Neuronal stem cell (in vitro differentiated cells): ENCODE measurements at regions not wholly inside any gene's neighbourhood (a gene's known extent, or its start where the extent isn't known, plus 50 kb on each side); places are given as distances from the start of the nearest gene placed in this dataset.
A peak's percentile ranks its signal among the peaks of the same experiment; 100 is the strongest.

Experiments
- DNase-seq: peaks from one replicate; pipeline ENCODE4 v3.0.0-alpha.2; 2013; ENCODE audit warnings: low spot score
- H2AFZ ChIP-seq: one replicate; pipeline ENCODE4 v1.6.1; 2013; ENCODE audit warnings: mild to moderate bottlenecking, low read length, inconsistent platforms
- H2AK5ac ChIP-seq: 2 replicates; pipeline ENCODE4 v1.6.1; 2013; ENCODE audit warnings: low read depth, mild to moderate bottlenecking, inconsistent platforms, low read length, moderate library complexity, mixed read lengths
- H2BK120ac ChIP-seq: 2 replicates; pipeline ENCODE4 v1.6.1; 2013; ENCODE audit warnings: low read depth, mild to moderate bottlenecking, inconsistent platforms, low read length, moderate library complexity, mixed read lengths
- H2BK12ac ChIP-seq: one replicate; pipeline ENCODE4 v1.6.1; 2013; ENCODE audit warnings: low read length, inconsistent platforms
- H2BK15ac ChIP-seq: 2 replicates; pipeline ENCODE4 v1.6.1; 2013; ENCODE audit warnings: mild to moderate bottlenecking, low read length, inconsistent platforms, mixed read lengths
- H2BK5ac ChIP-seq: one replicate; pipeline ENCODE4 v1.6.1; 2013; ENCODE audit warnings: inconsistent platforms, mild to moderate bottlenecking, low read length, moderate library complexity
- H3K14ac ChIP-seq: one replicate; pipeline ENCODE4 v1.6.1; 2013; ENCODE audit warnings: low read length, inconsistent platforms
- H3K18ac ChIP-seq: 2 replicates; pipeline ENCODE4 v1.6.1; 2013; ENCODE audit warnings: low read length, inconsistent platforms
- H3K23ac ChIP-seq: 2 replicates; pipeline ENCODE4 v1.6.1; 2013; ENCODE audit warnings: low read depth, mild to moderate bottlenecking, mixed read lengths, low read length, inconsistent platforms; ENCODE audit not compliant: poor library complexity
- H3K27ac ChIP-seq: replicated peaks from 3 replicates; pipeline ENCODE4 v1.5.1; 2013; ENCODE audit warnings: low read length, inconsistent platforms
- H3K27me3 ChIP-seq, 3 experiments: 2 replicates each; pipeline ENCODE4 v1.6.1; 2013; ENCODE audit warnings: low read length in 3 of 3, mild to moderate bottlenecking in 2 of 3, inconsistent platforms in 1 of 3, low read depth in 1 of 3, mixed read lengths in 1 of 3, moderate library complexity in 1 of 3; ENCODE audit not compliant: control insufficient read depth in 3 of 3, insufficient read depth in 3 of 3
- H3K36me3 ChIP-seq, 2 donors: replicated peaks in 1 of 2; 2 replicates each; pipeline ENCODE4 v1.6.1; 2013; ENCODE audit warnings: low read length in 2 of 2; ENCODE audit not compliant: control insufficient read depth in 2 of 2, insufficient read depth in 2 of 2
- H3K4ac ChIP-seq: 2 replicates; pipeline ENCODE4 v1.6.1; 2013; ENCODE audit warnings: inconsistent platforms, mild to moderate bottlenecking, low read length, moderate library complexity
- H3K4me1 ChIP-seq, 2 donors: 1 replicate in 1 of 2; 2 replicates in 1 of 2; pipeline ENCODE4 v1.6.1; 2013; ENCODE audit warnings: low read length in 2 of 2, low read depth in 1 of 2; ENCODE audit not compliant: control insufficient read depth in 2 of 2, insufficient read depth in 1 of 2
- H3K4me2 ChIP-seq: one replicate; pipeline ENCODE4 v1.6.1; 2013; ENCODE audit warnings: mild to moderate bottlenecking, low read length, inconsistent platforms; ENCODE audit not compliant: insufficient read depth, poor library complexity, severe bottlenecking
- H3K4me3 ChIP-seq, 2 donors: 2 replicates each; pipeline ENCODE4 v1.5.1; 2013; ENCODE audit warnings: low read length in 2 of 2, mild to moderate bottlenecking in 2 of 2, inconsistent platforms in 1 of 2, moderate library complexity in 1 of 2
- H3K79me1 ChIP-seq: one replicate; pipeline ENCODE4 v1.6.1; 2013; ENCODE audit warnings: low read depth, mild to moderate bottlenecking, inconsistent platforms, low read length, moderate library complexity
- H3K9ac ChIP-seq: one replicate; pipeline ENCODE4 v1.6.1; 2013; ENCODE audit warnings: mild to moderate bottlenecking, low read depth, low read length, inconsistent platforms; ENCODE audit not compliant: poor library complexity
- H3K9me3 ChIP-seq, 2 donors: replicated peaks in 1 of 2; 2 replicates each; pipeline versions ENCODE3 to v1.6.1; 2013; ENCODE audit warnings: low read length in 2 of 2, mild to moderate bottlenecking in 2 of 2, inconsistent platforms in 1 of 2, low read depth in 1 of 2, mixed read lengths in 1 of 2, moderate library complexity in 1 of 2; ENCODE audit not compliant: control insufficient read depth in 2 of 2, insufficient read depth in 1 of 2
- H4K8ac ChIP-seq: one replicate; pipeline ENCODE4 v1.6.1; 2013; ENCODE audit warnings: low read depth, mild to moderate bottlenecking, inconsistent platforms, low read length, moderate library complexity
- H4K91ac ChIP-seq: one replicate; pipeline ENCODE4 v1.6.1; 2013; ENCODE audit warnings: low read length, low read depth, mild to moderate bottlenecking, inconsistent platforms; ENCODE audit not compliant: poor library complexity
- WGBS, 2 donors: extraction: QIAGEN DNeasy Blood & Tissue Kit; methylation state at CpG; one replicate each; pipeline ENCODE4 v1.1.7; 2013; ENCODE audit warnings: missing lambda C conversion rate in 2 of 2, mixed read lengths in 1 of 2; ENCODE audit not compliant: insufficient read length in 2 of 2, insufficient replicate concordance in 1 of 2; ENCODE audit errors: extremely low coverage in 2 of 2; 5-methylcytosine and 5-hydroxymethylcytosine counted together

- no peaks in the 10 kb centered on the region for H3K36me3 ChIP-seq
- no peaks in the 10 kb centered on the region for H3K79me1 ChIP-seq
- H2AFZ ChIP-seq: no peak overlapping the region
- H3K18ac ChIP-seq: no peak overlapping the region
- no peak overlapping the region for H3K27ac ChIP-seq
- H4K91ac ChIP-seq: no peak overlapping the region
- WGBS, 2 donors: no CpG with 5 or more reads among the region's 5 CpGs
- no peak overlapping the region for H4K8ac ChIP-seq
- DNase-seq: no peak
- peaks cover 2 to 14% of the 10 kb centered on the region in 2 donors for H3K9me3 ChIP-seq
- no peak overlapping the region for H2BK12ac ChIP-seq
- H2BK120ac ChIP-seq: no peak overlapping the region
- peaks cover 0 to 9% of the 10 kb centered on the region in 2 donors for H3K4me1 ChIP-seq
- H3K23ac ChIP-seq: no peak overlapping the region
- H2AK5ac ChIP-seq: no peak overlapping the region
- no peak overlapping the region for H2BK5ac ChIP-seq
- no peaks in the 10 kb centered on the region for H3K27me3 ChIP-seq
- no peak overlapping the region for H3K4ac ChIP-seq
- no peak overlapping the region for H3K4me3 ChIP-seq
- no peak overlapping the region for H3K9ac ChIP-seq
- H2BK15ac ChIP-seq: no peak overlapping the region
- H3K14ac ChIP-seq: no peak overlapping the region
- H3K4me2 ChIP-seq: no peak overlapping the region
Measured at GRCh38 chr7:41047211-41047610, 655.7 kb downstream of the INHBA start.

DNA sequence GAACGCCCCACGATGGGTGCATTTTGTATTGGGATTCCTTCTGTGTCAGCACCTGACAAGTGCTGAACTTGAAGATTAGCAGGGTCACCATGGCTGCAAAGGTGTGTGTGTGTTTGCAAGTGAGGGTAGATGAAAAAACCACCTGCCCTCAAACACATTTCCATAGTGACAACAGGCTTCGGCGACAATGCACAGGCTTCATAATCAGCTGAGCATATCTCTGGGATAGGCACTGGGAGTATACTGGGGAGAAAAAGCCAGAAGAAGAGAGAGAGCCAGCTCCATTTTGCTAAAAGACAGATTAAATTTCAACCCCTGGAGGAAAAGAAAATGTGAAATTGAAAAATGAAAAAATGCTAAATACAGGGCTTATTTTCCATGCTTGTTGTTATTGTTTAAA, 656.1 kb downstream of the INHBA start:
- Histone ChIP-seq H2BK5ac (no peak overlapping the region), H3K14ac (no peak overlapping the region), H3K23ac (no peak overlapping the region), H2BK12ac (no peak overlapping the region), H3K79me1 (no peaks in the 10 kb centered on the region), H2BK15ac (no peak overlapping the region), H2BK120ac (no peak overlapping the region), H2AFZ (no peak overlapping the region), H3K4ac (no peak overlapping the region), H4K91ac (no peak overlapping the region), H3K4me3 (no peak overlapping the region), H3K27ac (no peak overlapping the region), H2AK5ac (no peak overlapping the region), H3K36me3 (no peaks in the 10 kb centered on the region), H3K18ac (no peak overlapping the region), H3K9me3 (peaks cover 2 to 14% of the 10 kb centered on the region in 2 donors), H3K4me2 (no peak overlapping the region), H3K9ac (no peak overlapping the region), H3K27me3 (no peaks in the 10 kb centered on the region), H3K4me1 (peaks cover 0 to 6% of the 10 kb centered on the region in 2 donors), H4K8ac (no peak overlapping the region)
- DNase-seq: no peak
- WGBS, 2 donors: no CpG with 5 or more reads among the region's 4 CpGs

- H3K27ac ChIP-seq: no peak overlapping the region
- WGBS, 2 donors: no CpG with 5 or more reads among the region's 7 CpGs
- no peak for DNase-seq
Measured at GRCh38 chr7:41046221-41046761, 656.6 kb downstream of the INHBA start.

GRCh38 chr7:41045556-41046123, 657.2 kb downstream of the INHBA start:
- Histone ChIP-seq H3K9me3 (peaks cover 2 to 14% of the 10 kb centered on the region in 2 donors), H2BK12ac (no peak overlapping the region), H2BK5ac (no peak overlapping the region), H3K36me3 (no peaks in the 10 kb centered on the region), H3K4me1 (peaks cover 0 to 6% of the 10 kb centered on the region in 2 donors), H3K9ac (no peak overlapping the region), H4K91ac (no peak overlapping the region), H2AK5ac (no peak overlapping the region), H3K18ac (no peak overlapping the region), H3K4ac (no peak overlapping the region), H3K14ac (no peak overlapping the region), H4K8ac (no peak overlapping the region), H3K27ac (no peak overlapping the region), H3K4me2 (no peak overlapping the region), H3K4me3 (no peak overlapping the region), H2BK120ac (no peak overlapping the region), H3K79me1 (no peaks in the 10 kb centered on the region), H2AFZ (peak overlapping the region; percentile 1), H3K23ac (no peak overlapping the region), H3K27me3 (no peaks in the 10 kb centered on the region), H2BK15ac (no peak overlapping the region)
- no CpG with 5 or more reads among the region's 3 CpGs for WGBS, 2 donors
- no peak for DNase-seq

More at GRCh38 chr7:41046221-41046761, 656.6 kb downstream of the INHBA start:
- Histone ChIP-seq H3K4me3 (no peak overlapping the region), H3K36me3 (no peaks in the 10 kb centered on the region), H3K4me1 (peaks cover 0 to 6% of the 10 kb centered on the region in 2 donors), H3K4ac (no peak overlapping the region), H2AK5ac (no peak overlapping the region), H3K18ac (no peak overlapping the region), H2AFZ (no peak overlapping the region), H3K9ac (no peak overlapping the region), H2BK15ac (no peak overlapping the region), H3K14ac (no peak overlapping the region), H2BK5ac (no peak overlapping the region), H3K9me3 (peaks cover 2 to 14% of the 10 kb centered on the region in 2 donors), H3K23ac (no peak overlapping the region), H3K79me1 (no peaks in the 10 kb centered on the region), H4K8ac (no peak overlapping the region), H2BK12ac (no peak overlapping the region), H3K4me2 (no peak overlapping the region), H4K91ac (no peak overlapping the region), H2BK120ac (no peak overlapping the region), H3K27me3 (no peaks in the 10 kb centered on the region)
